Panc1 (cell line): ENCODE measurements at regions not wholly inside any gene's neighbourhood (a gene's known extent, or its start where the extent isn't known, plus 50 kb on each side); places are given as distances from the start of the nearest gene placed in this dataset.
"Not testable (repeated sequence)": the region's sequence is repeated elsewhere in the genome, so short reads cannot be mapped to it uniquely, and the experiment has no call there.

Experiments used
- ATAC-seq: fragments of 200-7000 bp; cut with Tn5 transposase; 2 replicates; pipeline ENCODE4 v1.9.1; 2020; ENCODE audit warnings: mild to moderate bottlenecking, moderate library complexity
- BruUV-seq: library from RNA; stranded (reverse); fragments of 400-500 nt; replicated peaks from 2 replicates; lab custom pipeline; 2021; lab: Mats Ljungman, UMichigan
- CTCF ChIA-PET: fragments of 300-600 bp; sonication (Branson Sonifier 250); formaldehyde crosslinking; loops from one replicate; lab custom pipeline; 2022; ENCODE audit warnings: antibody characterized with exemption; lab: Charles Lee
- POLR2A ChIA-PET: fragments of 300-600 bp; sonication (Branson Sonifier 250); formaldehyde crosslinking; loops from one replicate; lab custom pipeline; 2022; ENCODE audit warnings: antibody characterized with exemption; lab: Charles Lee
- DNase-seq: peaks from one replicate; pipeline ENCODE4 v3.0.0-alpha.2; 2010; ENCODE audit warnings: low read depth, low spot score
- H3K27ac ChIP-seq: 2 replicates; pipeline ENCODE4 v1.5.1; 2011; ENCODE audit warnings: mild to moderate bottlenecking, low read length, inconsistent platforms
- H3K27me3 ChIP-seq: fragments of 200-500 bp; sonication (Bioruptor generic); 2 replicates; pipeline ENCODE4 v1.6.0; 2014; ENCODE audit warnings: low read length, inconsistent platforms; ENCODE audit not compliant: control insufficient read depth, insufficient read depth
- H3K36me3 ChIP-seq: fragments of 200-500 bp; sonication (Bioruptor generic); 2 replicates; pipeline ENCODE4 v1.5.1; 2014; ENCODE audit warnings: inconsistent platforms, mild to moderate bottlenecking, low read length, moderate library complexity; ENCODE audit not compliant: control insufficient read depth, insufficient read depth
- H3K4me1 ChIP-seq: 2 replicates; pipeline ENCODE4 v1.5.1; 2011; ENCODE audit warnings: inconsistent platforms, mild to moderate bottlenecking, low read length, moderate library complexity; ENCODE audit not compliant: control insufficient read depth, insufficient read depth
- H3K4me3 ChIP-seq, 2 experiments: 2 replicates each; pipeline ENCODE4 v1.5.1; 2011 to 2012; ENCODE audit warnings: low read depth in 2 of 2, low read length in 2 of 2, mild to moderate bottlenecking in 2 of 2, inconsistent platforms in 1 of 2, moderate library complexity in 1 of 2
- H3K9me3 ChIP-seq: fragments of 200-500 bp; sonication (Bioruptor generic); 2 replicates; pipeline ENCODE4 v1.5.1; 2014; ENCODE audit warnings: low read depth, mild to moderate bottlenecking, inconsistent platforms, low read length, moderate library complexity; ENCODE audit not compliant: control insufficient read depth, insufficient read depth
- POLR2AphosphoS5 ChIP-seq: IDR thresholded peaks from 2 replicates; pipeline ENCODE4 v1.6.1; 2012; ENCODE audit warnings: mild to moderate bottlenecking, low read depth, low read length, moderate library complexity
- SIN3A ChIP-seq: IDR thresholded peaks from 2 replicates; pipeline ENCODE4 v1.6.1; 2012; ENCODE audit warnings: low read depth, mild to moderate bottlenecking, low read length, moderate library complexity, borderline replicate concordance; ENCODE audit not compliant: insufficient read depth
- TCF7L2 ChIP-seq: IDR thresholded peaks from 2 replicates; pipeline ENCODE4 v1.6.1; 2011; ENCODE audit warnings: mild to moderate bottlenecking, low read depth, low read length, inconsistent platforms
- in situ Hi-C: cut with HindIII; loops from 2 replicates; pipeline ENCODE4 v1.10.0; 2016; ENCODE audit warnings: low sequenced_read_pairs, low pct_unique_long_range_greater_than_20kb
- intact Hi-C: fragments of 100-400 bp; cut with micrococcal nuclease; formaldehyde crosslinking; loops from one replicate; pipeline ENCODE4 v1.10.0; 2022; ENCODE audit not compliant: unreplicated experiment
- TF ChIP-seq, protein P1 (sequence below): fragments of 450-650 bp; IDR thresholded peaks from 2 replicates; pipeline ENCODE4 v1.5.1; 2017; ENCODE audit warnings: mild to moderate bottlenecking
- TF ChIP-seq, protein P2 (sequence below), 2 experiments: IDR thresholded peaks; 2 replicates each; pipeline ENCODE4 v1.6.1; 2011 to 2012; ENCODE audit warnings: low read depth in 2 of 2, control low read depth in 1 of 2, low read length in 1 of 2, mild to moderate bottlenecking in 1 of 2, moderate library complexity in 1 of 2; ENCODE audit not compliant: insufficient read depth in 1 of 2

DNA sequence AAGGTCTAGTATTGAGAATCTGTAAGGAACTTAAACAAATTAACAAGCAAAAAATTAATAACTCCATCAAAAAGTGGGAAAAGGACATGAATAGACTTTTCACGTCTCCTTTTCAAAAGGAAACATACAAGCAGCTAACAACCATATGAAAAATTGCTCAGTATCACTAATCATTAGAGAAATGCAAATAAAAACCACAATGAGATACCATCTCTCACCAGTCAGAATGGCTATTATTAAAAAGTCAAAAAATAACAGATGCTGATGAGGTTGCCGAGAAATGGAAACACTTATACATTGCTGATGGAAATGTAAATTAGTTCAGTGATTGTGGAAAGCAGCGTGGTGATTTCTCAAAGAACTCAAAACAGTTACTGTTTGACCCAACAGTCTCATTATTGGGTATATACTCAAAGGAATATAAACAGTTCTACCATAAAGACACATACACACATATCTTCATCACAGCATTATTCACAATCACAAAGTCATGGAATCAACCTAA is 410.4 kb upstream of the SMIM31 start:
- no TSS peak for BruUV-seq
- ATAC-seq: no peak
- no peak for DNase-seq
- no peaks in the 10 kb centered on the region for H3K9me3 ChIP-seq
- H3K4me3 ChIP-seq: no peak overlapping the region
- no peaks in the 10 kb centered on the region for H3K27me3 ChIP-seq
- ChIA-PET CTCF (no interaction called here), POLR2A (no interaction called here)
- no peaks in the 10 kb centered on the region for H3K36me3 ChIP-seq
- no peaks in the 10 kb centered on the region for H3K4me1 ChIP-seq
- in situ Hi-C loops (no loop called here), intact Hi-C loops (no loop called here)
- TF ChIP-seq TCF7L2: no peak
- TF ChIP-seq, protein P1, sequence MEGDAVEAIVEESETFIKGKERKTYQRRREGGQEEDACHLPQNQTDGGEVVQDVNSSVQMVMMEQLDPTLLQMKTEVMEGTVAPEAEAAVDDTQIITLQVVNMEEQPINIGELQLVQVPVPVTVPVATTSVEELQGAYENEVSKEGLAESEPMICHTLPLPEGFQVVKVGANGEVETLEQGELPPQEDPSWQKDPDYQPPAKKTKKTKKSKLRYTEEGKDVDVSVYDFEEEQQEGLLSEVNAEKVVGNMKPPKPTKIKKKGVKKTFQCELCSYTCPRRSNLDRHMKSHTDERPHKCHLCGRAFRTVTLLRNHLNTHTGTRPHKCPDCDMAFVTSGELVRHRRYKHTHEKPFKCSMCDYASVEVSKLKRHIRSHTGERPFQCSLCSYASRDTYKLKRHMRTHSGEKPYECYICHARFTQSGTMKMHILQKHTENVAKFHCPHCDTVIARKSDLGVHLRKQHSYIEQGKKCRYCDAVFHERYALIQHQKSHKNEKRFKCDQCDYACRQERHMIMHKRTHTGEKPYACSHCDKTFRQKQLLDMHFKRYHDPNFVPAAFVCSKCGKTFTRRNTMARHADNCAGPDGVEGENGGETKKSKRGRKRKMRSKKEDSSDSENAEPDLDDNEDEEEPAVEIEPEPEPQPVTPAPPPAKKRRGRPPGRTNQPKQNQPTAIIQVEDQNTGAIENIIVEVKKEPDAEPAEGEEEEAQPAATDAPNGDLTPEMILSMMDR: no peak
- H3K27ac ChIP-seq: no peak overlapping the region

DNA sequence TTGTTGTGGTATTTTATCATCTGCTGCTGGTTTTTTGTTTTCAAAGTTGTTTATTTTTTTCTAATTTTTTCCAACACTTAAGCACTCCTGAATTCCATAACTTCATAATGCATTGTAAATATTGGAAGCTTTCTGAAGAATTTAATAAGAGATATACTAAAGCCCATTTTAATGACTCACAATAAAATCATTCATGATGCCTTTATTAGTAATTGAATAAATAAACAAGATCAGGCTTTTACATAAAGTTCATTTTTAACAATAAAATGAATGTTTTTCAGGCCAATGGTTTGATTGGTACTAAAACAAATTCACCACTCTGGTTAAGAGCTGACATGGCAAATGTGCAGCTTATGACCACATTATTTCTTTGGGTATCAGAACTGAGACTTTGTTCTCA is 408.2 kb upstream of the SMIM31 start:
- Histone ChIP-seq H3K36me3 (no peaks in the 10 kb centered on the region), H3K4me3 (no peak overlapping the region), H3K27me3 (no peaks in the 10 kb centered on the region), H3K9me3 (no peaks in the 10 kb centered on the region), H3K27ac (no peak overlapping the region), H3K4me1 (no peaks in the 10 kb centered on the region)
- intact Hi-C loops: no loop called here
- no TSS peak for BruUV-seq
- DNase-seq: no peak
- ChIA-PET POLR2A (no interaction called here), CTCF (no interaction called here)
- ATAC-seq: no peak
- in situ Hi-C loops: no loop called here
- TF ChIP-seq, protein P2, sequence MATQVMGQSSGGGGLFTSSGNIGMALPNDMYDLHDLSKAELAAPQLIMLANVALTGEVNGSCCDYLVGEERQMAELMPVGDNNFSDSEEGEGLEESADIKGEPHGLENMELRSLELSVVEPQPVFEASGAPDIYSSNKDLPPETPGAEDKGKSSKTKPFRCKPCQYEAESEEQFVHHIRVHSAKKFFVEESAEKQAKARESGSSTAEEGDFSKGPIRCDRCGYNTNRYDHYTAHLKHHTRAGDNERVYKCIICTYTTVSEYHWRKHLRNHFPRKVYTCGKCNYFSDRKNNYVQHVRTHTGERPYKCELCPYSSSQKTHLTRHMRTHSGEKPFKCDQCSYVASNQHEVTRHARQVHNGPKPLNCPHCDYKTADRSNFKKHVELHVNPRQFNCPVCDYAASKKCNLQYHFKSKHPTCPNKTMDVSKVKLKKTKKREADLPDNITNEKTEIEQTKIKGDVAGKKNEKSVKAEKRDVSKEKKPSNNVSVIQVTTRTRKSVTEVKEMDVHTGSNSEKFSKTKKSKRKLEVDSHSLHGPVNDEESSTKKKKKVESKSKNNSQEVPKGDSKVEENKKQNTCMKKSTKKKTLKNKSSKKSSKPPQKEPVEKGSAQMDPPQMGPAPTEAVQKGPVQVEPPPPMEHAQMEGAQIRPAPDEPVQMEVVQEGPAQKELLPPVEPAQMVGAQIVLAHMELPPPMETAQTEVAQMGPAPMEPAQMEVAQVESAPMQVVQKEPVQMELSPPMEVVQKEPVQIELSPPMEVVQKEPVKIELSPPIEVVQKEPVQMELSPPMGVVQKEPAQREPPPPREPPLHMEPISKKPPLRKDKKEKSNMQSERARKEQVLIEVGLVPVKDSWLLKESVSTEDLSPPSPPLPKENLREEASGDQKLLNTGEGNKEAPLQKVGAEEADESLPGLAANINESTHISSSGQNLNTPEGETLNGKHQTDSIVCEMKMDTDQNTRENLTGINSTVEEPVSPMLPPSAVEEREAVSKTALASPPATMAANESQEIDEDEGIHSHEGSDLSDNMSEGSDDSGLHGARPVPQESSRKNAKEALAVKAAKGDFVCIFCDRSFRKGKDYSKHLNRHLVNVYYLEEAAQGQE (IDR thresholded peaks at IDR 0.05; ENCODE audit: insufficient read depth in 1 of 2, low read depth in 2 of 2, low read length in 1 of 2): no peak
- no peak for TF ChIP-seq POLR2AphosphoS5

DNA sequence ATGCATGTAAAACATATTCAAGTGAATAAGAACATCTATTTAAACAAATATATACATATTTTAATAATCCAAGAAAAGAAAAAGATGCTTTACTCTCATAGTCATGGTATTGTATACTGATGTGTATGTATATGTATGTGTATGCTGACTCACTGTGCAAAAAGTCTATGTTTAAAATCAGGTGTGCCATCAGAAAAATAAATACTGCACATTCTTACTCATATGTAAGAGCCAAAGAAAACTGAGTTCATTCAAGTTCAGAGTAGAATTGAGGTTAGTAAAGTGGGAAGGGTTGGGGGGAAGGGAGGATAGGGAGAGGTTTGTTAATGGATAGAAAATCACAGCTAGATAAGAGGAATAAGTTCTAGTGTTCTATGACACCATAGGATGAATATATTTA is 403.9 kb upstream of the SMIM31 start:
- CTCF ChIA-PET: no interaction called here
- intact Hi-C loops: no loop called here
- ATAC-seq (no peak), DNase-seq (no peak)
- Histone ChIP-seq H3K9me3 (no peaks in the 10 kb centered on the region), H3K27ac (no peak overlapping the region), H3K27me3 (no peaks in the 10 kb centered on the region), H3K4me1 (no peaks in the 10 kb centered on the region), H3K36me3 (no peaks in the 10 kb centered on the region), H3K4me3 (no peak overlapping the region)
- in situ Hi-C loops: no loop called here
- TF ChIP-seq, protein P2 (IDR thresholded peaks at IDR 0.05; ENCODE audit: insufficient read depth in 1 of 2, low read depth in 2 of 2, low read length in 1 of 2): no peak
- TF ChIP-seq TCF7L2 (no peak), SIN3A (no peak)
- BruUV-seq: no TSS peak
- POLR2A ChIA-PET: no interaction called here

DNA sequence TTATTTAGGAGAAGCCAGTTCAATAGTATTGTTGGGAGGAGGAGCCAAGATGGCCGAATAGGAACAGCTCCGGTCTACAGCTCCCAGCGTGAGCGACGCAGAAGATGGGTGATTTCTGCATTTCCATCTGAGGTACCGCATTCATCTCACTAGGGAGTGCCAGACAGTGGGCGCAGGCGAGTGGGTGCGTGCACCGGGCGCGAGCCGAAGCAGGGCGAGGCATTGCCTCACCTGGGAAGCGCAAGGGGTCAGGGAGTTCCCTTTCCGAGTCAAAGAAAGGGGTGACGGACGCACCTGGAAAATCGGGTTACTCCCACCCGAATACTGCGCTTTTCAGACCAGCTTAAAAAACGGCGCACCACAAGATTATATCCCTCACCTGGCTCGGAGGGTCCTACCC is 403.2 kb upstream of the SMIM31 start:
- not testable (repeated sequence) for ATAC-seq

More for the DNA sequence above, 403.2 kb upstream of the SMIM31 start:
- H3K4me3 ChIP-seq, BruUV-seq, H3K27ac ChIP-seq, in situ Hi-C loops, H3K27me3 ChIP-seq, intact Hi-C loops, CTCF ChIA-PET, H3K9me3 ChIP-seq, H3K4me1 ChIP-seq, DNase-seq, POLR2A ChIA-PET, H3K36me3 ChIP-seq: not testable (repeated sequence)
